ENCODE measurements at regions not wholly inside any gene's neighbourhood (a gene's known extent, or its start where the extent isn't known, plus 50 kb on each side); places are given as distances from the start of the nearest gene placed in this dataset.

- TF ChIP-seq CTCF (IDR thresholded peaks at IDR 0.05) (no peak), POLR2AphosphoS5 (IDR thresholded peaks at IDR 0.05) (no peak), POLR2A (IDR thresholded peaks at IDR 0.05) (no peak)
Observed at GRCh38 chr14:88975043-88975830, 150.8 kb downstream of the TTC8 start.

All from suprapubic skin (tissue), 4 donors.